Heart right ventricle (tissue), 16 donors: ENCODE measurements at regions not wholly inside any gene's neighbourhood (a gene's known extent, or its start where the extent isn't known, plus 50 kb on each side); places are given as distances from the start of the nearest gene placed in this dataset.
"Not testable (repeated sequence)": the region's sequence is repeated elsewhere in the genome, so short reads cannot be mapped to it uniquely, and the experiment has no call there.

Source experiments
- ATAC-seq, 8 donors: fragments of 200-7000 bp; cut with Tn5 transposase; one replicate each; pipeline ENCODE4 v1.9.1; 2020; ENCODE audit warnings: mild to moderate bottlenecking in 8 of 8, moderate library complexity in 8 of 8, moderate number of reproducible peaks in 1 of 8
- DNase-seq, 2 donors: peaks; one replicate each; pipeline ENCODE4 v3.0.0-alpha.2; 2020
- H3K27ac ChIP-seq, 10 donors: fragments of 200-600 bp; sonication (generic) in 2 of 10; one replicate each; pipeline versions ENCODE4 v1.5.0 to v1.8.0; 2020 to 2022; ENCODE audit warnings: mild to moderate bottlenecking in 3 of 10
- H3K27me3 ChIP-seq, 7 donors: fragments of 200-600 bp; one replicate each; pipeline ENCODE4 v1.8.0; 2021 to 2022; ENCODE audit warnings: mild to moderate bottlenecking in 2 of 7
- H3K36me3 ChIP-seq, 9 donors: fragments of 200-600 bp; sonication (generic) in 1 of 9; one replicate each; pipeline versions ENCODE4 v1.5.0 to v1.8.0; 2020 to 2022; ENCODE audit warnings: mild to moderate bottlenecking in 2 of 9
- H3K4me1 ChIP-seq, 9 donors: fragments of 200-600 bp; sonication (generic) in 1 of 9; one replicate each; pipeline versions ENCODE4 v1.5.0 to v1.8.0; 2020 to 2022; ENCODE audit warnings: mild to moderate bottlenecking in 4 of 9
- H3K4me3 ChIP-seq, 10 donors: fragments of 200-600 bp; sonication (generic) in 2 of 10; one replicate each; pipeline versions ENCODE4 v1.5.0 to v1.8.0; 2020 to 2022; ENCODE audit warnings: mild to moderate bottlenecking in 7 of 10, moderate library complexity in 2 of 10
- H3K9me3 ChIP-seq, 11 donors: fragments of 200-600 bp in 10 of 11; sonication (generic) in 2 of 11; one replicate each; pipeline versions ENCODE4 v1.5.0 to v1.8.0; 2013 to 2022; ENCODE audit warnings: mild to moderate bottlenecking in 2 of 11, control low read depth in 1 of 11, moderate library complexity in 1 of 11
- CTCF ChIP-seq, 9 donors: fragments of 200-600 bp; sonication (generic) in 2 of 9; IDR thresholded peaks; one replicate each; pipeline versions ENCODE4 v1.5.0 to v1.8.0; 2021 to 2022; ENCODE audit warnings: antibody characterized with exemption in 9 of 9, mild to moderate bottlenecking in 5 of 9, moderate library complexity in 1 of 9
- WGBS, 2 donors: extraction: QIAGEN DNeasy Blood & Tissue Kit; methylation state at CpG; one replicate each; pipeline ENCODE4 v1.1.7; 2013; ENCODE audit warnings: inconsistent platforms in 1 of 2; 5-methylcytosine and 5-hydroxymethylcytosine counted together
- intact Hi-C, 10 donors: fragments of 100-400 bp; cut with DNase I; formaldehyde crosslinking; loops; one replicate each; pipeline versions ENCODE4 v1.11.1 to v1.14.2; 2022
- donor health status: Arrhythmogenic right ventricular cardiomyopathy.
- donor health status: ischemic (EF 13 %, LVEDD 7.1; RV severe dilation, severe dysfunction).
- donor health status: healthy with polysubstance abuse.
- donor health status: DM: no; HTN: yes; CAD: no.
- donor health status: DM: no; HTN: no; CAD: no.
- donor health status: ischemic (EF 25% LVEDD 6.9; RV normal size, moderate dysfunction).
- donor health status: ischemic (EF 25% LVEDD 5.7; RV mildly dilated, moderate dysfunction).
- donor health status: healthy.
- donor health status: DM: yes; HTN: yes; CAD: no.
- donor health status: Ischemic cardiomyopathy.
- donor health status: ischemic (EF 35%, LVEDD 5.7; RV mildly dilated, moderate dysfunction).
- donor health status: nonischemic (EF 11% LVEDD 7.7; RV severe dilation, severe dysfunction).
- donor health status: DM: yes; HTN: yes; CAD: no.
- donor health status: PGD.
- donor health status: ischemic (EF 29% LVEDD 5.4; RV normal size, mild dysfunction).
- donor health status: nonischemic (EF 23%, LVEDD 6.1; RV moderate dilation, normal function).

GRCh38 chr9:79485258-79485657 lies 86.5 kb upstream of the TLE4 start:
- Histone ChIP-seq H3K4me1 (peaks cover 0 to 8% (median 0%) of the 10 kb centered on the region in 9 donors), H3K9me3 (no peaks in the 10 kb centered on the region), H3K27ac (no peak overlapping the region), H3K27me3 (no peaks in the 10 kb centered on the region), H3K4me3 (no peak overlapping the region), H3K36me3 (no peaks in the 10 kb centered on the region)
- WGBS, 2 donors, result 69 to 87% methylated on average over 3 of the region's 3 CpGs
- no peak for TF ChIP-seq CTCF (IDR thresholded peaks at IDR 0.05)
- ATAC-seq, result no peak
- intact Hi-C loops, result no loop called here
- DNase-seq, result no peak

GRCh38 chr9:79489261-79490000 lies 82.3 kb upstream of the TLE4 start:
- Histone ChIP-seq H3K9me3 (peaks cover 0 to 9% (median 0%) of the 10 kb centered on the region in 11 donors), H3K4me3 (no peak overlapping the region), H3K4me1 (peaks cover 0 to 8% (median 0%) of the 10 kb centered on the region in 9 donors), H3K27ac (no peak overlapping the region), H3K36me3 (no peaks in the 10 kb centered on the region), H3K27me3 (no peaks in the 10 kb centered on the region)
- no peak for DNase-seq
- peak in 2 of 8 donors; percentile 60 to 67 for ATAC-seq
- 51 to 61% methylated on average over 6 of the region's 6 CpGs for WGBS, 2 donors
- no peak for TF ChIP-seq CTCF (IDR thresholded peaks at IDR 0.05)
- intact Hi-C loops, result no loop called here

GRCh38 chr9:79490657-79491248 lies 81.0 kb upstream of the TLE4 start:
- Histone ChIP-seq H3K36me3 (no peaks in the 10 kb centered on the region), H3K4me3 (no peak overlapping the region), H3K9me3 (peaks cover 0 to 9% (median 0%) of the 10 kb centered on the region in 11 donors), H3K4me1 (peaks cover 0 to 8% (median 0%) of the 10 kb centered on the region in 9 donors), H3K27ac (no peak overlapping the region), H3K27me3 (no peaks in the 10 kb centered on the region)
- TF ChIP-seq CTCF (IDR thresholded peaks at IDR 0.05), result no peak
- ATAC-seq, result no peak
- no peak for DNase-seq
- intact Hi-C loops, result no loop called here
- WGBS, 2 donors, result 75 to 80% methylated on average over 3 of the region's 3 CpGs

- Histone ChIP-seq H3K4me3 (no peak overlapping the region), H3K27ac (no peak overlapping the region), H3K9me3 (peaks cover 0 to 9% (median 0%) of the 10 kb centered on the region in 11 donors), H3K36me3 (no peaks in the 10 kb centered on the region), H3K27me3 (no peaks in the 10 kb centered on the region), H3K4me1 (peaks cover 0 to 8% (median 0%) of the 10 kb centered on the region in 9 donors)
- DNase-seq (no peak), ATAC-seq (no peak)
- intact Hi-C loops, result no loop called here
- no peak for TF ChIP-seq CTCF (IDR thresholded peaks at IDR 0.05)
- 86 to 89% methylated on average over 3 of the region's 3 CpGs for WGBS, 2 donors
Measured at GRCh38 chr9:79492092-79493009, 79.4 kb upstream of the TLE4 start.

GRCh38 chr9:79500196-79500864 lies 71.4 kb upstream of the TLE4 start:
- H3K36me3 ChIP-seq, intact Hi-C loops, H3K27me3 ChIP-seq, H3K4me3 ChIP-seq, ATAC-seq, H3K27ac ChIP-seq, DNase-seq, H3K4me1 ChIP-seq, H3K9me3 ChIP-seq: not testable (repeated sequence)
- 91 to 95% methylated on average over 24 to 25 of the region's 25 CpGs for WGBS, 2 donors
